ENCODE measurements at regions not wholly inside any gene's neighbourhood (a gene's known extent, or its start where the extent isn't known, plus 50 kb on each side); places are given as distances from the start of the nearest gene placed in this dataset.

GRCh38 chr6:156683821-156684220, 93.4 kb upstream of the ARID1B start:
- TF ChIP-seq CTCF (conservative IDR thresholded peaks at IDR 0.05; ENCODE audit: low read length) (no peak), EZH2phosphoT487 (IDR thresholded peaks at IDR 0.05; ENCODE audit: borderline replicate concordance, low read depth, low read length) (no peak)

Data from OCI-LY7 (cell line).